ENCODE measurements at regions not wholly inside any gene's neighbourhood (a gene's known extent, or its start where the extent isn't known, plus 50 kb on each side); places are given as distances from the start of the nearest gene placed in this dataset.

DNA sequence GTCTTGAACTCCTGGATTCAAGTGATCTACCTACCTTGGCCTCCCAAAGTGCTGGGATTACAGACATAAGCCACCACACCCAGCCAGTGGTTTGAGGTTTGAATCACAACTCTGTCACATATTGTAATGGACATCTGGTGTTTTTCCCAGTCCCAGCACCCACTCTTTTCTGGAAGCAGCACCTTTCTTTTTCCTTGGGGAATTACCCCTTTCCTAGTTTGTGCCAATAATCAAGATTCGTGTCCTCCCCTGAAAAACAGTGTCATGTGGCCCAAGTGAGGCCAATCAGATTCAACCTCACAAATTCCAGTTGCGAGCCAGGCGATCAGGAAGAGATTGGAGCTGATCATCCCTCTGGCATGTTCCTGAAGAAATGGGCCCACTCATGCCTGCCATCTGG is 71.7 kb upstream of the SGK1 start:
- no TSS peak for BruUV-seq (replicated peaks)
- TF ChIP-seq, protein P1, sequence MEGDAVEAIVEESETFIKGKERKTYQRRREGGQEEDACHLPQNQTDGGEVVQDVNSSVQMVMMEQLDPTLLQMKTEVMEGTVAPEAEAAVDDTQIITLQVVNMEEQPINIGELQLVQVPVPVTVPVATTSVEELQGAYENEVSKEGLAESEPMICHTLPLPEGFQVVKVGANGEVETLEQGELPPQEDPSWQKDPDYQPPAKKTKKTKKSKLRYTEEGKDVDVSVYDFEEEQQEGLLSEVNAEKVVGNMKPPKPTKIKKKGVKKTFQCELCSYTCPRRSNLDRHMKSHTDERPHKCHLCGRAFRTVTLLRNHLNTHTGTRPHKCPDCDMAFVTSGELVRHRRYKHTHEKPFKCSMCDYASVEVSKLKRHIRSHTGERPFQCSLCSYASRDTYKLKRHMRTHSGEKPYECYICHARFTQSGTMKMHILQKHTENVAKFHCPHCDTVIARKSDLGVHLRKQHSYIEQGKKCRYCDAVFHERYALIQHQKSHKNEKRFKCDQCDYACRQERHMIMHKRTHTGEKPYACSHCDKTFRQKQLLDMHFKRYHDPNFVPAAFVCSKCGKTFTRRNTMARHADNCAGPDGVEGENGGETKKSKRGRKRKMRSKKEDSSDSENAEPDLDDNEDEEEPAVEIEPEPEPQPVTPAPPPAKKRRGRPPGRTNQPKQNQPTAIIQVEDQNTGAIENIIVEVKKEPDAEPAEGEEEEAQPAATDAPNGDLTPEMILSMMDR (IDR thresholded peaks at IDR 0.05; ENCODE audit: extremely low read depth in 1 of 2, insufficient read depth in 1 of 2, low read depth in 1 of 2, low read length in 2 of 2) = no peak
- no peak for TF ChIP-seq EZH2 (IDR thresholded peaks at IDR 0.05; ENCODE audit: borderline replicate concordance, low read depth, low read length, severe bottlenecking)
- Histone ChIP-seq H3K9me1 (replicated peaks; ENCODE audit: control insufficient read depth, extremely low read depth, insufficient read depth, low read length) (no peaks in the 10 kb centered on the region), H3K9me3 (replicated peaks; ENCODE audit: control insufficient read depth, insufficient read depth, low read length) (no peaks in the 10 kb centered on the region), H2AFZ (ENCODE audit: low read depth, low read length) (no peak overlapping the region), H3K79me2 (ENCODE audit: control insufficient read depth, insufficient read depth, low read length) (no peaks in the 10 kb centered on the region), H4K20me1 (replicated peaks; ENCODE audit: control insufficient read depth, extremely low read depth, insufficient read depth, low read length) (no peaks in the 10 kb centered on the region), H3K27ac (ENCODE audit: insufficient read depth, low read depth, low read length) (no peak overlapping the region), H3K9ac (replicated peaks; ENCODE audit: extremely low read depth, insufficient read depth, low read length) (no peak overlapping the region), H3K27me3 (ENCODE audit: control insufficient read depth in 2 of 2, insufficient read depth in 2 of 2, low read length in 2 of 2) (no peaks in the 10 kb centered on the region), H3K4me2 (ENCODE audit: insufficient read depth, low read length) (no peak overlapping the region), H3K4me3 (replicated peaks in 1 of 3; ENCODE audit: insufficient read depth in 1 of 3, low read depth in 1 of 3, low read length in 3 of 3) (no peak overlapping the region), H3K36me3 (ENCODE audit: control insufficient read depth in 2 of 2, extremely low read depth in 1 of 2, insufficient read depth in 2 of 2, low read length in 2 of 2) (no peaks in the 10 kb centered on the region), H3K4me1 (ENCODE audit: control insufficient read depth, extremely low read depth, insufficient read depth, low read length) (no peaks in the 10 kb centered on the region)
- DNase-seq (ENCODE audit: low read depth, low spot score) (no peak), FAIRE-seq (no peak)
- dilution Hi-C loops (cut with MboI; ENCODE audit: extremely low pct_ligation_motif_present, low sequenced_read_pairs) (no loop called here), intact Hi-C loops (cut with micrococcal nuclease) (no loop called here)
- ChIA-PET CTCF (interaction anchor here (1.3 kb wide), 1 partner anchor 21 kb away, joined by 3 read pairs; no protein-coding TSS in a partner anchor), POLR2A (no interaction called here)

DNA sequence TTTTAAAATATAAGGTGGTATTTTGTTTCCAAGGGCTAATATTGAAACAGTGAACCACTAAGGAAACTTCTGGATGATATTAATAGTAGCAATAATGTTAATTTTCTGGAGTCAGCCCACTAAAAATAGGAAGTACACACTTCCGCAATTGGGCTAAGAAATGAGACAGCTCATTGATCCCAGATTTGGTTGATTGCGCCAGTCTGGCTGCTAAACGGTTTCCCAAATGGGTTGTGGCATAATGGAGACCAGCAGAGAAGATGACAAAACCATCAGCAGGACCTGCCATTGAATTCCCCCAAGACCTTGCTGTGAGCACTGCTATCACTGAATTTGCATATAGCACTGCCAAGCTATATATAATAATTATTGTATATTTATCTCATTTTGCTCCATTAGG is 71.2 kb upstream of the SGK1 start:
- Histone ChIP-seq H3K9ac (replicated peaks; ENCODE audit: extremely low read depth, insufficient read depth, low read length) (no peak overlapping the region), H3K79me2 (ENCODE audit: control insufficient read depth, insufficient read depth, low read length) (no peaks in the 10 kb centered on the region), H3K36me3 (ENCODE audit: control insufficient read depth in 2 of 2, extremely low read depth in 1 of 2, insufficient read depth in 2 of 2, low read length in 2 of 2) (no peaks in the 10 kb centered on the region), H3K4me1 (ENCODE audit: control insufficient read depth, extremely low read depth, insufficient read depth, low read length) (no peaks in the 10 kb centered on the region), H4K20me1 (replicated peaks; ENCODE audit: control insufficient read depth, extremely low read depth, insufficient read depth, low read length) (no peaks in the 10 kb centered on the region), H3K4me2 (ENCODE audit: insufficient read depth, low read length) (no peak overlapping the region), H3K27me3 (ENCODE audit: control insufficient read depth in 2 of 2, insufficient read depth in 2 of 2, low read length in 2 of 2) (no peaks in the 10 kb centered on the region), H3K4me3 (replicated peaks in 1 of 3; ENCODE audit: insufficient read depth in 1 of 3, low read depth in 1 of 3, low read length in 3 of 3) (no peak overlapping the region), H3K27ac (ENCODE audit: insufficient read depth, low read depth, low read length) (no peak overlapping the region), H3K9me3 (replicated peaks; ENCODE audit: control insufficient read depth, insufficient read depth, low read length) (no peaks in the 10 kb centered on the region), H2AFZ (ENCODE audit: low read depth, low read length) (no peak overlapping the region), H3K9me1 (replicated peaks; ENCODE audit: control insufficient read depth, extremely low read depth, insufficient read depth, low read length) (no peaks in the 10 kb centered on the region)
- dilution Hi-C loops (cut with MboI; ENCODE audit: extremely low pct_ligation_motif_present, low sequenced_read_pairs) = no loop called here
- CTCF ChIA-PET = interaction anchor here (1.3 kb wide), 1 partner anchor 22 kb away, joined by 3 read pairs; no protein-coding TSS in a partner anchor
- DNase-seq (ENCODE audit: low read depth, low spot score) (no peak), FAIRE-seq (no peak)
- POLR2A ChIA-PET = no interaction called here
- intact Hi-C loops (cut with micrococcal nuclease) = no loop called here
- TF ChIP-seq POLR2AphosphoS5 (IDR thresholded peaks at IDR 0.05; ENCODE audit: insufficient read depth, low read depth, low read length) = no peak
- no peak for TF ChIP-seq GATA2 (IDR thresholded peaks at IDR 0.05; ENCODE audit: insufficient read depth, insufficient read length, low read depth, low read length)
- TF ChIP-seq, protein P1 (IDR thresholded peaks at IDR 0.05; ENCODE audit: extremely low read depth in 1 of 2, insufficient read depth in 1 of 2, low read depth in 1 of 2, low read length in 2 of 2) = no peak
- TF ChIP-seq POLR2A (IDR thresholded peaks at IDR 0.05; ENCODE audit: low read depth, low read length) = no peak
- TF ChIP-seq FOS (IDR thresholded peaks at IDR 0.05; ENCODE audit: borderline replicate concordance, insufficient read depth, low read length) = no peak
- TF ChIP-seq, protein P2, sequence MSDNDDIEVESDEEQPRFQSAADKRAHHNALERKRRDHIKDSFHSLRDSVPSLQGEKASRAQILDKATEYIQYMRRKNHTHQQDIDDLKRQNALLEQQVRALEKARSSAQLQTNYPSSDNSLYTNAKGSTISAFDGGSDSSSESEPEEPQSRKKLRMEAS (IDR thresholded peaks at IDR 0.05; ENCODE audit: insufficient read depth, insufficient read length) = no peak
- no peak for TF ChIP-seq EZH2 (IDR thresholded peaks at IDR 0.05; ENCODE audit: borderline replicate concordance, low read depth, low read length, severe bottlenecking)
- no peak for TF ChIP-seq JUN (IDR thresholded peaks at IDR 0.05; ENCODE audit: borderline replicate concordance, insufficient read depth, insufficient read length, low read depth)
- TF ChIP-seq MYC (IDR thresholded peaks at IDR 0.05; ENCODE audit: low read depth, low read length) = no peak
- BruUV-seq (replicated peaks) = no TSS peak

All from endothelial cell of umbilical vein (primary cell).